ENCODE measurements at regions not wholly inside any gene's neighbourhood (a gene's known extent, or its start where the extent isn't known, plus 50 kb on each side); places are given as distances from the start of the nearest gene placed in this dataset.

- H3K27me3 ChIP-seq = no peaks in the 10 kb centered on the region
- TF ChIP-seq POLR2AphosphoS5 (IDR thresholded peaks at IDR 0.05) = no peak
- no peak for TF ChIP-seq CTCF (IDR thresholded peaks at IDR 0.05)
- TF ChIP-seq EP300 (IDR thresholded peaks at IDR 0.05) = no peak
- TF ChIP-seq POLR2A (IDR thresholded peaks at IDR 0.05) = no peak
- H3K4me1 ChIP-seq = no peaks in the 10 kb centered on the region
- no peak overlapping the region for H3K4me3 ChIP-seq
- DNase-seq (ENCODE audit: low spot score in 2 of 2) = no peak
- 78% methylated on average over 5 of the region's 5 CpGs for WGBS
- no peak overlapping the region for H3K27ac ChIP-seq
- no peaks in the 10 kb centered on the region for H3K36me3 ChIP-seq
- no peaks in the 10 kb centered on the region for H3K9me3 ChIP-seq
These were observed 140.9 kb upstream of the GPC1 start for GRCh38 chr2:240294514-240294913.

GRCh38 chr2:240295256-240296103 is 140.0 kb upstream of the GPC1 start:
- 80% methylated on average over 22 of the region's 24 CpGs for WGBS

GRCh38 chr2:240296104-240296406 is 139.4 kb upstream of the GPC1 start:
- no peaks in the 10 kb centered on the region for H3K27me3 ChIP-seq
- WGBS = 74% methylated on average over 11 of the region's 11 CpGs
- no peak overlapping the region for H3K4me3 ChIP-seq
- no peak overlapping the region for H3K27ac ChIP-seq
- peak in 1 of 2 donors; percentile 67 for DNase-seq (ENCODE audit: low spot score in 2 of 2)
- TF ChIP-seq EP300 (IDR thresholded peaks at IDR 0.05) = no peak
- no peaks in the 10 kb centered on the region for H3K4me1 ChIP-seq
- H3K36me3 ChIP-seq = no peaks in the 10 kb centered on the region
- no peaks in the 10 kb centered on the region for H3K9me3 ChIP-seq

More at GRCh38 chr2:240295256-240296103, 140.0 kb upstream of the GPC1 start:
- H3K36me3 ChIP-seq = no peaks in the 10 kb centered on the region
- TF ChIP-seq POLR2AphosphoS5 (IDR thresholded peaks at IDR 0.05) = no peak
- TF ChIP-seq POLR2A (IDR thresholded peaks at IDR 0.05) = no peak
- no peak for TF ChIP-seq EP300 (IDR thresholded peaks at IDR 0.05)
- TF ChIP-seq CTCF (IDR thresholded peaks at IDR 0.05) = no peak
- no peaks in the 10 kb centered on the region for H3K4me1 ChIP-seq
- H3K9me3 ChIP-seq = no peaks in the 10 kb centered on the region
- DNase-seq (ENCODE audit: low spot score in 2 of 2) = no peak
- H3K27ac ChIP-seq = no peak overlapping the region
- no peak overlapping the region for H3K4me3 ChIP-seq
- no peaks in the 10 kb centered on the region for H3K27me3 ChIP-seq

- peak in 1 of 2 donors; percentile 67 for DNase-seq (ENCODE audit: low spot score in 2 of 2)
- Histone ChIP-seq H3K4me3 (no peak overlapping the region), H3K36me3 (no peaks in the 10 kb centered on the region), H3K4me1 (no peaks in the 10 kb centered on the region), H3K27me3 (peaks cover 3% of the 10 kb centered on the region), H3K9me3 (no peaks in the 10 kb centered on the region), H3K27ac (no peak overlapping the region)
- TF ChIP-seq CTCF (IDR thresholded peaks at IDR 0.05) (no peak), POLR2A (IDR thresholded peaks at IDR 0.05) (no peak), EP300 (IDR thresholded peaks at IDR 0.05) (no peak), POLR2AphosphoS5 (IDR thresholded peaks at IDR 0.05) (no peak)
- WGBS = 86% methylated on average over 11 of the region's 16 CpGs
These were observed 138.8 kb upstream of the GPC1 start for GRCh38 chr2:240296476-240297255.

- H3K27me3 ChIP-seq = peaks cover 3% of the 10 kb centered on the region
- no peak overlapping the region for H3K4me3 ChIP-seq
- WGBS = 83% methylated on average over 8 of the region's 16 CpGs
- TF ChIP-seq POLR2A (IDR thresholded peaks at IDR 0.05) (no peak), POLR2AphosphoS5 (IDR thresholded peaks at IDR 0.05) (no peak), CTCF (IDR thresholded peaks at IDR 0.05) (no peak), EP300 (IDR thresholded peaks at IDR 0.05) (no peak)
- H3K4me1 ChIP-seq = no peaks in the 10 kb centered on the region
- no peaks in the 10 kb centered on the region for H3K9me3 ChIP-seq
- H3K27ac ChIP-seq = no peak overlapping the region
- DNase-seq (ENCODE audit: low spot score in 2 of 2) = no peak
- no peaks in the 10 kb centered on the region for H3K36me3 ChIP-seq
These were observed 138.0 kb upstream of the GPC1 start for GRCh38 chr2:240297256-240298116.

Measured in suprapubic skin (tissue), 4 donors.